Lung (tissue), 11 donors: ENCODE measurements at regions not wholly inside any gene's neighbourhood (a gene's known extent, or its start where the extent isn't known, plus 50 kb on each side); places are given as distances from the start of the nearest gene placed in this dataset.

Source experiments
- ATAC-seq: fragments of 200-7000 bp; cut with Tn5 transposase; one replicate; pipeline ENCODE4 v1.9.1; 2020; ENCODE audit warnings: moderate number of reproducible peaks; ENCODE audit not compliant: insufficient read depth, low FRiP score
- DNase-seq, 3 donors: peaks; one replicate each; pipeline ENCODE4 v3.0.0-alpha.2; 2013 to 2017
- H3K27ac ChIP-seq, 2 donors: one replicate each; pipeline ENCODE4 v1.5.1; 2013; ENCODE audit warnings: mild to moderate bottlenecking in 2 of 2, moderate library complexity in 2 of 2, control low read depth in 1 of 2, inconsistent platforms in 1 of 2, low read depth in 1 of 2, low read length in 1 of 2
- H3K27me3 ChIP-seq, 3 donors: one replicate each; pipeline ENCODE4 v1.5.1; 2013; ENCODE audit warnings: low read length in 2 of 3; ENCODE audit not compliant: control insufficient read depth in 3 of 3, insufficient read depth in 3 of 3
- H3K36me3 ChIP-seq, 4 donors: one replicate each; pipeline ENCODE4 v1.5.1; 2013; ENCODE audit warnings: low read length in 4 of 4, mild to moderate bottlenecking in 1 of 4, moderate library complexity in 1 of 4; ENCODE audit not compliant: control insufficient read depth in 4 of 4, insufficient read depth in 4 of 4
- H3K4me1 ChIP-seq, 5 donors: one replicate each; pipeline ENCODE4 v1.5.1; 2013; ENCODE audit warnings: low read length in 5 of 5, mild to moderate bottlenecking in 2 of 5, moderate library complexity in 1 of 5; ENCODE audit not compliant: control insufficient read depth in 5 of 5, insufficient read depth in 5 of 5
- H3K4me3 ChIP-seq: one replicate; pipeline ENCODE4 v1.5.1; 2013; ENCODE audit warnings: mild to moderate bottlenecking, control low read depth, moderate library complexity
- H3K9ac ChIP-seq, 2 donors: one replicate each; pipeline ENCODE4 v1.5.1; 2013; ENCODE audit warnings: low read length in 2 of 2, control low read depth in 1 of 2; ENCODE audit not compliant: insufficient read depth in 1 of 2
- H3K9me3 ChIP-seq, 4 donors: one replicate each; pipeline ENCODE4 v1.5.1; 2013; ENCODE audit warnings: low read length in 3 of 4, mild to moderate bottlenecking in 1 of 4, moderate library complexity in 1 of 4; ENCODE audit not compliant: control insufficient read depth in 4 of 4, insufficient read depth in 3 of 4
- CTCF ChIP-seq: IDR thresholded peaks from 2 replicates; pipeline ENCODE4 v1.5.1; 2012; ENCODE audit warnings: mild to moderate bottlenecking; ENCODE audit errors: control extremely low read depth, extremely low read depth
- WGBS, 2 donors: extraction: QIAGEN DNeasy Blood & Tissue Kit; methylation state at CpG; one replicate each; pipeline ENCODE4 v1.1.7; 2013; 5-methylcytosine and 5-hydroxymethylcytosine counted together
- donor health status: control.
- donor health status: control.
- donor health status: Bipolar disorder and iron deficiency.
- donor health status: healthy.
- donor health status: DM: yes; HTN: yes; CAD: no.

- TF ChIP-seq CTCF = no peak
- Histone ChIP-seq H3K27ac (no peak overlapping the region), H3K4me1 (peaks cover 0 to 4% (median 0%) of the 10 kb centered on the region in 5 donors), H3K27me3 (peaks cover 0 to 7% (median 6%) of the 10 kb centered on the region in 3 donors), H3K9me3 (no peaks in the 10 kb centered on the region), H3K4me3 (no peak overlapping the region), H3K9ac (no peak overlapping the region), H3K36me3 (no peaks in the 10 kb centered on the region)
- WGBS, 2 donors = 56 to 76% methylated on average over 4 of the region's 4 CpGs
- DNase-seq (no peak), ATAC-seq (no peak)
Observed at GRCh38 chr16:14364112-14364385, 266.0 kb downstream of the PARN start.

DNA sequence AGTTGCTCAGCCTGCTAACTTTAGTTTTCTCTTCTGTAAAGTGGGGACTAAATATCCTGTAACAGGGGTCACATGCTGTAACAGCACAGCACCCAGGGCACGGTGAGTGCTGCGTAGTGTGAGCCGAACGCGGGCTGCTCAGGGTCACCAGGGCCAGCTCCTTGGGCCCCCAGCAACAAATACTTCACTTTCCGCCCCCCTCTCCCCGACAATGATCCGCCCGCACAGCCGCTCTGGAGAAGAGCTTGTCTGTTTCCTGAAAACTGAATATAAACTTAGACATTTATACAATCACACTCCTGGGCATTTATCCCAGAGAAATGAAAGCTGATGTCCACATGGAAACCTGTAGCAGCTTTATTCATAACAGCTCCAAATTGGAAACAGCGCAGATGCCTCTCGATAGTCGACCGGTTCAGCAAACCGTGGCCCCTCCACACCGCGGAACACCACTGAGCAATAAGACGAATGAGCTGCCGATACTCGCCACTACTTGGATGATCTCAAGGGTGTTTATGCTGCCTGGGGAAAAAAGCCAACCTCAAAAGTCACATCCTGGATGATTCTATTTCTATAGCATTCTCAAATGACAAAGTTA, 267.2 kb downstream of the PARN start:
- no peak overlapping the region for H3K9ac ChIP-seq
- no peaks in the 10 kb centered on the region for H3K9me3 ChIP-seq
- no peak overlapping the region for H3K4me3 ChIP-seq
- no peaks in the 10 kb centered on the region for H3K36me3 ChIP-seq
- H3K27ac ChIP-seq = no peak overlapping the region
- H3K27me3 ChIP-seq = peaks cover 0 to 7% (median 6%) of the 10 kb centered on the region in 3 donors
- no peak for ATAC-seq
- 61 to 76% methylated on average over 20 of the region's 20 CpGs for WGBS, 2 donors
- TF ChIP-seq CTCF = no peak
- peaks cover 0 to 4% (median 0%) of the 10 kb centered on the region in 5 donors for H3K4me1 ChIP-seq
- DNase-seq = peak in 1 of 3 donors; percentile 26

GRCh38 chr16:14360326-14361037, 269.6 kb downstream of the PARN start:
- Histone ChIP-seq H3K4me3 (no peak overlapping the region), H3K9me3 (no peaks in the 10 kb centered on the region), H3K9ac (no peak overlapping the region), H3K36me3 (no peaks in the 10 kb centered on the region), H3K27me3 (peaks cover 3 to 7% (median 6%) of the 10 kb centered on the region in 3 donors), H3K4me1 (peaks cover 0 to 4% (median 0%) of the 10 kb centered on the region in 5 donors), H3K27ac (no peak overlapping the region)
- DNase-seq = no peak
- no peak for TF ChIP-seq CTCF
- no peak for ATAC-seq
- 92 to 93% methylated on average over 8 of the region's 8 CpGs for WGBS, 2 donors
